ENCODE measurements at regions not wholly inside any gene's neighbourhood (a gene's known extent, or its start where the extent isn't known, plus 50 kb on each side); places are given as distances from the start of the nearest gene placed in this dataset.
A peak's percentile ranks its signal among the peaks of the same experiment; 100 is the strongest.

GRCh38 chr5:91240175-91240574 is 142.9 kb downstream of the ARRDC3 start:
- no peak for DNase-seq

DNA sequence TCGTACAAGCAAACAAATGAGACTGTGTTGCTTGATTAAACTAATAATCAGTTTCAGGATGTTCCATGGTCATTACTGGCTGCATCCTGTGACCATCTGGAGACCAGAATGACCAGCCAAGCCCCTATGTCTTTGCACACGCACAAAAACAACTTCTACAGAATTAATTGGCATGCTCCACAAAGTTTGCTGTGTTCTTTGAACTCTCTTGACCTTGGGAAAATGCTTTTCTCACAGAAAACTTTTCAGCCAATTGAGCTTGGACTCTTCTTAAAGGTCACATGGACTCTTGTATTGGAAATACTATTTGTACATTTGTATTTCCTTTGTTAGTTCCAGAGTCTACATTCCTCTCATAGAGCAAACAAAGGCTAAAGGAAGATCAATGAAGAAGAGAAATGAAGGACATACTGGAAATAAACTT is 147.8 kb downstream of the ARRDC3 start:
- DNase-seq, result no peak

- no peak for DNase-seq
Observed at GRCh38 chr5:91232523-91232922, 150.6 kb downstream of the ARRDC3 start.

DNA sequence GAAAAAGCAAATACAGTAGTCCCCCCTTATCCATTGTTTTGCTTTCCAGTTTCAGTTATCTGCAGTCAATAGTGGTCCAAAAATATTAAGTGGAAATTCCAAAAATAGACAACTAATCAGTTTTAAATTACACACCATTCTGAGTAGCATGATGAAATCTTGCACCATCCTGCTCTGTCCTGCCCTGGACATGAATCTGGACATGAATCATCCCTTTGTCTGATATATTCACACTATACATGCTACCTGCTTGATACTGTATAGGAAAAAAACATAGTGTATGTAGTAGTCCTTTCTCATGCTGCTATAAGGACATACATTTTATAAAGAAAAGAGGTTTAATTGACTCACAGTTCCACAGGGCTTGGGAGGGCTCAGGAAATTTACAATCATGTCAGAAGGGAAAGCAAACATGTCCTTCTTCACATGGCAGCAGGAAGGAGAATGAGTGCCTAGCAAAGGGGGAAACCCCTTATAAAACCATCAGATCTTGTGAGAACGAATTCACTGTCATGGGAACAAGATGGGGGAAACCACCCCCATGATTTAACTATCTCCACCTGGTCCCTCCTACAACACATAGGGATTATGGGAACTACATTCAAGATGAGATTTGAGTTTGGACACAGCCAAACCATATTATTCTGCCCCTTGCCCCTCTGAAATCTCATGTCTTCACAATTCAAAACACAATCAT is 153.9 kb downstream of the ARRDC3 start:
- DNase-seq, result no peak

DNA sequence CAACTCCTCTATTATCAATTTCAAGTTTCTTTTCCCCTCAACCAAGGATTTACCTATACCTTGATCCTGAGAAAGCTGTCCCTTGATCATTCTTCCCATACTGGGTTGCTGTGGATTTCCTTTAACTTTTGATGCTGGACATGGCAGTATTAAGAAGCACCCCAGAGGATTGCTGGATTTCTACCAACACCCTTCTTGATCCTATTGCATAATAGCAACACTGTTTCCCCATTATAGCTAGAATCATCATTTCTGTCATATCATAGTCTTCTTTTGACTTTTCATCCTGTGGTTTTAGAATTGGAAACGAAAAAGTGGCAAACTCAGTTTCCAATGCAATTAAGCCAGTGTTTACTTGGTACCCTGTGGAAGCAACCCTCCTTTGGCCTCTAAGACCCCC is 154.9 kb downstream of the ARRDC3 start:
- DNase-seq, result no peak

DNA sequence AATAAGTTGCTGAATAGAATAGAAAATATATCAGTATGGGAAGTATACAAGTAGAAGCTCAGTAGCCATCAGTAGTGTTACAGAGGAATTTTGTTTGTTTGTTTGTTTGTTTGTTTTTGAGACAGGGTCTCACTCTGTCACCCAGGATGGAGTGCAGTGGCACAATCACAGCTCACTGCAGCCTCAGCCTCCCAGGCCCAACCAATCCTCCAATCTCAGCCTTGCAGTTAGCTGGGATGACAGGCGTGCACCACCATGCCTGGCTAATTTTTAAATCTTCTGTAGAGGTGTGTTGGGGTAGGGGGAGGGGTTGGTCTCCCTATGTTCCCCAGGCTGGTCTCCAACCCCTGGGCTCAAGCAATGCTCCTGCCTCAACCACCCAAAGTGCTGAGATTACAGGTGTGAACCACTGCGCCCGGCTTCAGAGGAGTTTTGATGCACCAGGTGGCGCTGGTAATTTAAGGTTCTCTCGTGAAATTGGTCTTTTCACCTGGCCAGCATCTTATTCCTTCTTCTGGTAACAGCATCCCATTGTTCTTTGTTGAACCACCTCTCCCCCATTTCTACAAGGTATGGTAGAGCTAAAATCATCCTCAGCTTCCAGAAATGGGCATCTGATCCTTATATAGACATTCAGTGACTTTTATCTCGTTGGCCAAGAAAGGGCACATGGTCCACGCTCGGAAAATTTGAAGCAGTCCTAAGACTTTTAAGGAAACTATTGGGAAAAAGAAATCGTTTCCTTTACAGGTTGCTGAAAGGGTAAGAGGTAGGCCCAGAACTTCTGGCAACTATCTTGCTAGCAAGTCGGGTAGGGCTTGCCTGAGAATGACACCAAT is 157.1 kb downstream of the ARRDC3 start:
- no peak for DNase-seq

- DNase-seq, result no peak
Observed at GRCh38 chr5:91224969-91225368, 158.1 kb downstream of the ARRDC3 start.

- DNase-seq, result no peak
Observed at GRCh38 chr5:91224456-91224855, 158.7 kb downstream of the ARRDC3 start.

GRCh38 chr5:91223886-91224285 is 159.2 kb downstream of the ARRDC3 start:
- DNase-seq, result no peak

- no peak for DNase-seq
Observed at GRCh38 chr5:91222482-91222881, 160.6 kb downstream of the ARRDC3 start.

- no peak for DNase-seq
Observed at GRCh38 chr5:91221917-91222316, 161.2 kb downstream of the ARRDC3 start.

DNA sequence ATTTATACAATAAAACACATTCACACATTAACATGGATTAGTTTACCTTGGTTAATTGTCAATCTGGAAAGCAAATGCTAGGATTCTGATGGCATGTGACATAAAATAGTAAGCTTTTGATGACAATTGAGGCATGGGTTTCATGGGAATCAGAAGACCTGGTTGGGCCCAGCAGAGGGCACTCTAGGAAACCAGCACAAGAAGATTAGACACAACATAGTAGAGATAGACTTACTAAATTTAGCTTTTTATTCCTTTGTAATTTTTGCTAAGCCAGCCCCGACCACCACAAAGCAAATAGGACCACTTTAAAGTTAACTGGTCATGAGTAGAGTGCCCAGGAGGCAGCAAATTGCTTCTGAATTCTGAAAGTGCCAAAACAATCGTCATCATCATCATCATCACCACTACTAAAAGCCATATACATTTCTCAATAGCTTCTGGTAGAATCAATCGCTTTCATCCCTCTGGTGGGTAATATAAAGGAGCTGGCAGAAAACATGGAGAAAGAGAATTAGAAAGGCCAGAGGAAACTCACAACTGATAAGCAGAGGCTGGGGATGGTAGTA is 163.2 kb downstream of the ARRDC3 start:
- no peak for DNase-seq

GRCh38 chr5:91219091-91219802 is 163.9 kb downstream of the ARRDC3 start:
- peak; percentile 37 for DNase-seq

- DNase-seq, result no peak
Observed at GRCh38 chr5:91217859-91218258, 165.3 kb downstream of the ARRDC3 start.

GRCh38 chr5:91214571-91214970 is 168.5 kb downstream of the ARRDC3 start:
- DNase-seq, result no peak

All from SIG-M5 (cell line).